Neural progenitor cell (in vitro differentiated cells): ENCODE measurements at regions not wholly inside any gene's neighbourhood (a gene's known extent, or its start where the extent isn't known, plus 50 kb on each side); places are given as distances from the start of the nearest gene placed in this dataset.

Source experiments
- CTCF ChIP-seq: fragments of 200-600 bp; sonication (generic); IDR thresholded peaks from 2 replicates; pipeline ENCODE4 v1.5.1; 2017; ENCODE audit warnings: antibody characterized with exemption, mild to moderate bottlenecking
- EZH2 ChIP-seq: fragments of 200-600 bp; sonication (generic); IDR thresholded peaks from 2 replicates; pipeline ENCODE4 v1.6.1; 2017; ENCODE audit warnings: antibody characterized with exemption, mild to moderate bottlenecking, moderate library complexity
- EZH2phosphoT487 ChIP-seq: fragments of 200-600 bp; sonication (generic); IDR thresholded peaks from 2 replicates; pipeline ENCODE4 v1.6.1; 2017; ENCODE audit warnings: antibody characterized with exemption

- no peak for TF ChIP-seq CTCF
- TF ChIP-seq EZH2 = no peak
- no peak for TF ChIP-seq EZH2phosphoT487
These were observed 378.4 kb upstream of the NRP1 start for GRCh38 chr10:33712825-33713224.
